Coronary artery (tissue), 2 donors: ENCODE measurements at regions not wholly inside any gene's neighbourhood (a gene's known extent, or its start where the extent isn't known, plus 50 kb on each side); places are given as distances from the start of the nearest gene placed in this dataset.

Experiments
- DNase-seq: peaks from one replicate; pipeline ENCODE4 v3.0.0-alpha.2; 2017; ENCODE audit warnings: low spot score
- H3K27ac ChIP-seq, 2 donors: fragments of 200-600 bp; sonication (generic); one replicate each; pipeline ENCODE4 v1.5.1; 2016 to 2019
- H3K4me3 ChIP-seq: fragments of 200-600 bp; sonication (generic); 2 replicates; pipeline ENCODE4 v1.5.1; 2016; ENCODE audit warnings: mild to moderate bottlenecking, moderate library complexity
- CTCF ChIP-seq: fragments of 200-600 bp; sonication (generic); IDR thresholded peaks from one replicate; pipeline ENCODE4 v1.5.1; 2019; ENCODE audit warnings: antibody characterized with exemption

- no peak overlapping the region for H3K4me3 ChIP-seq
- TF ChIP-seq CTCF: no peak
- no peak for DNase-seq
- H3K27ac ChIP-seq: no peak overlapping the region
These were observed 498.6 kb upstream of the ZEB2 start for GRCh38 chr2:145018502-145018901.

- no peak overlapping the region for H3K27ac ChIP-seq
- H3K4me3 ChIP-seq: no peak overlapping the region
- no peak for TF ChIP-seq CTCF
- no peak for DNase-seq
These were observed 497.2 kb upstream of the ZEB2 start for GRCh38 chr2:145017149-145017548.

GRCh38 chr2:145016711-145017110 lies 496.8 kb upstream of the ZEB2 start:
- H3K4me3 ChIP-seq: no peak overlapping the region
- no peak for TF ChIP-seq CTCF
- H3K27ac ChIP-seq: no peak overlapping the region
- DNase-seq: no peak

- H3K4me3 ChIP-seq: no peak overlapping the region
- DNase-seq: no peak
- no peak for TF ChIP-seq CTCF
- H3K27ac ChIP-seq: peak overlapping the region; percentile 11 to 43
These were observed 495.6 kb upstream of the ZEB2 start for GRCh38 chr2:145015561-145015960.

- TF ChIP-seq CTCF: no peak
- H3K27ac ChIP-seq: no peak overlapping the region
- H3K4me3 ChIP-seq: no peak overlapping the region
- DNase-seq: no peak
These were observed 492.9 kb upstream of the ZEB2 start for GRCh38 chr2:145012806-145013205.

GRCh38 chr2:145012214-145012670 lies 492.3 kb upstream of the ZEB2 start:
- no peak overlapping the region for H3K27ac ChIP-seq
- DNase-seq: no peak
- no peak overlapping the region for H3K4me3 ChIP-seq
- TF ChIP-seq CTCF: no peak

GRCh38 chr2:145010635-145011034 lies 490.7 kb upstream of the ZEB2 start:
- TF ChIP-seq CTCF: no peak

More at GRCh38 chr2:145010635-145011034, 490.7 kb upstream of the ZEB2 start:
- H3K27ac ChIP-seq: no peak overlapping the region
- DNase-seq: no peak
- H3K4me3 ChIP-seq: no peak overlapping the region
